Keratinocyte (primary cell): ENCODE measurements at regions not wholly inside any gene's neighbourhood (a gene's known extent, or its start where the extent isn't known, plus 50 kb on each side); places are given as distances from the start of the nearest gene placed in this dataset.

Source experiments
- DNase-seq: peaks from one replicate; pipeline ENCODE4 v3.0.0-alpha.2; 2011; ENCODE audit warnings: low read depth, missing footprints, low spot score
- FAIRE-seq: peaks from 2 replicates; lab custom pipeline; 2011; peaks lifted over from hg19 to GRCh38; lab: Jason Lieb, UNC
- H2AFZ ChIP-seq: 2 replicates; pipeline ENCODE4 v1.6.0; 2012; ENCODE audit warnings: low read length, control low read depth, inconsistent platforms; ENCODE audit not compliant: control insufficient read depth
- H3K27ac ChIP-seq: 2 replicates; pipeline ENCODE4 v1.5.1; 2011; ENCODE audit warnings: low read length; ENCODE audit not compliant: control insufficient read depth, insufficient read depth
- H3K27me3 ChIP-seq: 3 replicates; pipeline ENCODE4 v1.6.0; 2011; ENCODE audit warnings: low read length; ENCODE audit not compliant: control insufficient read depth, insufficient read depth; ENCODE audit errors: extremely low read depth
- H3K36me3 ChIP-seq, 2 experiments: 2 replicates in 1 of 2; 3 replicates in 1 of 2; pipeline ENCODE4 v1.5.1; 2011; ENCODE audit warnings: low read length in 2 of 2, mild to moderate bottlenecking in 1 of 2; ENCODE audit not compliant: control insufficient read depth in 2 of 2, insufficient read depth in 2 of 2; ENCODE audit errors: extremely low read depth in 1 of 2
- H3K4me1 ChIP-seq: 3 replicates; pipeline ENCODE4 v1.5.1; 2011; ENCODE audit warnings: low read length; ENCODE audit not compliant: control insufficient read depth, insufficient read depth; ENCODE audit errors: extremely low read depth
- H3K4me2 ChIP-seq: 3 replicates; pipeline ENCODE4 v1.6.0; 2011; ENCODE audit warnings: low read depth, low read length; ENCODE audit not compliant: control insufficient read depth, insufficient read depth; ENCODE audit errors: extremely low read depth
- H3K4me3 ChIP-seq, 3 experiments: fragments of 200-600 bp in 1 of 3; sonication (generic) in 1 of 3; 2 replicates in 2 of 3; 3 replicates in 1 of 3; pipeline ENCODE4 v1.5.1; 2011 to 2016; ENCODE audit warnings: low read length in 3 of 3, mild to moderate bottlenecking in 3 of 3, control low read depth in 2 of 3, inconsistent platforms in 1 of 3, low read depth in 1 of 3, mixed read lengths in 1 of 3, mixed run types in 1 of 3, moderate library complexity in 1 of 3; ENCODE audit not compliant: control insufficient read depth in 2 of 3, insufficient read depth in 2 of 3; ENCODE audit errors: extremely low read depth in 1 of 3
- H3K79me2 ChIP-seq: 2 replicates; pipeline ENCODE4 v1.6.0; 2012; ENCODE audit warnings: low read length; ENCODE audit not compliant: control insufficient read depth, insufficient read depth
- H3K9ac ChIP-seq: 3 replicates; pipeline ENCODE4 v1.6.0; 2011; ENCODE audit warnings: low read length; ENCODE audit not compliant: control insufficient read depth, insufficient read depth; ENCODE audit errors: extremely low read depth
- H3K9me1 ChIP-seq: 3 replicates; pipeline ENCODE4 v1.6.0; 2011; ENCODE audit warnings: low read length; ENCODE audit not compliant: control insufficient read depth, insufficient read depth; ENCODE audit errors: extremely low read depth
- H3K9me3 ChIP-seq: 2 replicates; pipeline ENCODE4 v1.5.1; 2012; ENCODE audit warnings: low read depth, low read length; ENCODE audit not compliant: control insufficient read depth
- H4K20me1 ChIP-seq: 3 replicates; pipeline ENCODE4 v1.6.0; 2011; ENCODE audit warnings: low read length; ENCODE audit not compliant: control insufficient read depth, insufficient read depth; ENCODE audit errors: extremely low read depth
- EZH2 ChIP-seq: IDR thresholded peaks from one replicate; pipeline ENCODE4 v1.6.1; 2012; ENCODE audit warnings: inconsistent platforms, mild to moderate bottlenecking, low read length, moderate library complexity
- dilution Hi-C: fragments of 300-500 bp; cut with MboI; formaldehyde crosslinking; loops from one replicate; pipeline ENCODE4 v1.7.0; 2020; ENCODE audit warnings: low sequenced_read_pairs; ENCODE audit not compliant: extremely low pct_ligation_motif_present
- TF ChIP-seq, protein P1 (sequence below), 3 experiments: IDR thresholded peaks in 1 of 3; conservative IDR thresholded peaks in 1 of 3; optimal IDR thresholded peaks in 1 of 3; 2 replicates in 2 of 3; 3 replicates in 1 of 3; pipeline versions ENCODE3 to v1.5.1; 2011; ENCODE audit warnings: low read length in 3 of 3, mild to moderate bottlenecking in 3 of 3, moderate library complexity in 2 of 3, control low read depth in 1 of 3, inconsistent platforms in 1 of 3; ENCODE audit not compliant: insufficient read depth in 2 of 3; ENCODE audit errors: extremely low read depth in 1 of 3

DNA sequence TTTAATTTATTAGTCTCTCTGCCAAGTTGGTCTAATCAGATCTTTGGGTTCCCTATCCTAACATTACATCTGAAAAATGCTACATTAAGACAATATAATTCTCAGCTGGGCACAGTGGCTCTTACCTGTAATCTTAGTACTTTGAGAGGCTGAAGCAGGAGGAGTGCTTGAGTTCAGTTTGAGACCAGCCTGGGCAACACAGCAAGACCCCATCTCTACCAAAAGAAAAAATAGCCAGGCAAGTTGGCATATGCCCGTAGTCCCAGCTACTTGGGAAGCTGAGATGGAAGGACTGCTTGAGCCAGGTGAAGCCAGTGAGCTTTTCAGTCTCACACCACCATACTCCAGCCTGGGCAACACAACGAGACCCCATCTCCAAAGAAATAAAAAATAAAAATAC lies 95.0 kb downstream of the KLF12 start:
- peaks cover 15% of the 10 kb centered on the region for H3K4me1 ChIP-seq
- H3K79me2 ChIP-seq, result peaks cover 15% of the 10 kb centered on the region
- DNase-seq (no peak), FAIRE-seq (no peak)
- dilution Hi-C loops, result no loop called here
- H3K27ac ChIP-seq, result no peak overlapping the region
- H2AFZ ChIP-seq, result no peak overlapping the region
- TF ChIP-seq, protein P1, sequence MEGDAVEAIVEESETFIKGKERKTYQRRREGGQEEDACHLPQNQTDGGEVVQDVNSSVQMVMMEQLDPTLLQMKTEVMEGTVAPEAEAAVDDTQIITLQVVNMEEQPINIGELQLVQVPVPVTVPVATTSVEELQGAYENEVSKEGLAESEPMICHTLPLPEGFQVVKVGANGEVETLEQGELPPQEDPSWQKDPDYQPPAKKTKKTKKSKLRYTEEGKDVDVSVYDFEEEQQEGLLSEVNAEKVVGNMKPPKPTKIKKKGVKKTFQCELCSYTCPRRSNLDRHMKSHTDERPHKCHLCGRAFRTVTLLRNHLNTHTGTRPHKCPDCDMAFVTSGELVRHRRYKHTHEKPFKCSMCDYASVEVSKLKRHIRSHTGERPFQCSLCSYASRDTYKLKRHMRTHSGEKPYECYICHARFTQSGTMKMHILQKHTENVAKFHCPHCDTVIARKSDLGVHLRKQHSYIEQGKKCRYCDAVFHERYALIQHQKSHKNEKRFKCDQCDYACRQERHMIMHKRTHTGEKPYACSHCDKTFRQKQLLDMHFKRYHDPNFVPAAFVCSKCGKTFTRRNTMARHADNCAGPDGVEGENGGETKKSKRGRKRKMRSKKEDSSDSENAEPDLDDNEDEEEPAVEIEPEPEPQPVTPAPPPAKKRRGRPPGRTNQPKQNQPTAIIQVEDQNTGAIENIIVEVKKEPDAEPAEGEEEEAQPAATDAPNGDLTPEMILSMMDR (optimal IDR thresholded peaks at IDR 0.05 in 1 of 3, IDR thresholded peaks at IDR 0.05 in 1 of 3, conservative IDR thresholded peaks at IDR 0.05 in 1 of 3; ENCODE audit: extremely low read depth in 1 of 3, insufficient read depth in 2 of 3, low read length in 3 of 3), result no peak
- TF ChIP-seq EZH2, result no peak
- no peaks in the 10 kb centered on the region for H3K9me1 ChIP-seq
- no peak overlapping the region for H3K4me2 ChIP-seq
- H3K9ac ChIP-seq, result no peak overlapping the region
- no peaks in the 10 kb centered on the region for H4K20me1 ChIP-seq
- no peaks in the 10 kb centered on the region for H3K27me3 ChIP-seq
- H3K9me3 ChIP-seq, result no peaks in the 10 kb centered on the region
- H3K36me3 ChIP-seq, result no peaks in the 10 kb centered on the region
- H3K4me3 ChIP-seq, result no peak overlapping the region

DNA sequence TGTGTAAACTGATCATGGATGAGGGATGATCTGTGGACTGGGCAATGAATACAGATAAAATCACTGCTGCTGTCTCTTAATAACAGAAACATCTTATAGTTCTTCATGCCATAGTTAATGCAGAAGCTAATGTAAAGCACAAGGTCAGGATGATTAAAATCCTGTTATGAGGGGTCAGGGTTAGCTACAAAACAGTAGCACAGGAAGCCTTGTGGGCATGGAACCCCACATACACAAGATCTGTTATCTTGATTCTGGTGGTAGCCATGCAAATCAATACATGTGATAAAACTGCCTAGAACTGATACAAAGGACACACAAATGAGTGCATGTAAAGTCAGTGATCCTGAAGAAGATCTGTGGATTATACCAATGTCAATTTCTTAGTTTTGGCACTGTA lies 96.4 kb downstream of the KLF12 start:
- Histone ChIP-seq H3K27me3 (no peaks in the 10 kb centered on the region), H3K27ac (no peak overlapping the region), H3K4me2 (no peak overlapping the region), H3K4me1 (peaks cover 15% of the 10 kb centered on the region), H3K4me3 (no peak overlapping the region), H3K36me3 (no peaks in the 10 kb centered on the region), H3K9ac (no peak overlapping the region), H3K9me3 (no peaks in the 10 kb centered on the region), H3K79me2 (peaks cover 15% of the 10 kb centered on the region), H2AFZ (no peak overlapping the region), H3K9me1 (no peaks in the 10 kb centered on the region), H4K20me1 (no peaks in the 10 kb centered on the region)
- TF ChIP-seq EZH2, result no peak
- TF ChIP-seq, protein P1 (optimal IDR thresholded peaks at IDR 0.05 in 1 of 3, IDR thresholded peaks at IDR 0.05 in 1 of 3, conservative IDR thresholded peaks at IDR 0.05 in 1 of 3; ENCODE audit: extremely low read depth in 1 of 3, insufficient read depth in 2 of 3, low read length in 3 of 3), result no peak
- FAIRE-seq (no peak), DNase-seq (no peak)
- dilution Hi-C loops, result no loop called here
